ENCODE measurements at regions not wholly inside any gene's neighbourhood (a gene's known extent, or its start where the extent isn't known, plus 50 kb on each side); places are given as distances from the start of the nearest gene placed in this dataset.

- TF ChIP-seq CTCF (IDR thresholded peaks at IDR 0.05; ENCODE audit: low read depth, low read length, poor library complexity, severe bottlenecking) (no peak), EZH2phosphoT487 (IDR thresholded peaks at IDR 0.05; ENCODE audit: borderline replicate concordance, low read length) (no peak)
These were observed 183.2 kb upstream of the GNAI1 start for GRCh38 chr7:79951415-79951814.
